ENCODE measurements at regions not wholly inside any gene's neighbourhood (a gene's known extent, or its start where the extent isn't known, plus 50 kb on each side); places are given as distances from the start of the nearest gene placed in this dataset.

- TF ChIP-seq CTCF (IDR thresholded peaks at IDR 0.05; ENCODE audit: insufficient read depth, low read length): no peak
- TF ChIP-seq REST (IDR thresholded peaks at IDR 0.05; ENCODE audit: insufficient replicate concordance, low read depth): no peak
Observed at GRCh38 chr2:234172532-234172931, 122.0 kb downstream of the SPP2 start.
